Duodenal mucosa (tissue), 2 donors: ENCODE measurements at regions not wholly inside any gene's neighbourhood (a gene's known extent, or its start where the extent isn't known, plus 50 kb on each side); places are given as distances from the start of the nearest gene placed in this dataset.
"Not testable (repeated sequence)": the region's sequence is repeated elsewhere in the genome, so short reads cannot be mapped to it uniquely, and the experiment has no call there.

ENCODE experiments used
- H3K27ac ChIP-seq: one replicate; pipeline ENCODE4 v1.7.0; 2013; ENCODE audit warnings: low read depth, low read length
- H3K27me3 ChIP-seq, 2 donors: one replicate each; pipeline ENCODE4 v1.7.0; 2013; ENCODE audit warnings: low read length in 2 of 2, control low read depth in 1 of 2; ENCODE audit not compliant: insufficient read depth in 2 of 2, control insufficient read depth in 1 of 2
- H3K36me3 ChIP-seq, 2 donors: one replicate each; pipeline ENCODE4 v1.7.0; 2013; ENCODE audit warnings: low read length in 2 of 2, control low read depth in 1 of 2; ENCODE audit not compliant: insufficient read depth in 2 of 2, control insufficient read depth in 1 of 2
- H3K4me1 ChIP-seq, 2 donors: one replicate each; pipeline ENCODE4 v1.7.0; 2013; ENCODE audit warnings: low read length in 2 of 2, control low read depth in 1 of 2; ENCODE audit not compliant: insufficient read depth in 2 of 2, control insufficient read depth in 1 of 2
- H3K4me3 ChIP-seq, 2 donors: one replicate each; pipeline ENCODE4 v1.7.0; 2013; ENCODE audit warnings: low read length in 2 of 2, low read depth in 1 of 2
- H3K9ac ChIP-seq, 2 donors: one replicate each; pipeline ENCODE4 v1.7.0; 2013; ENCODE audit warnings: low read length in 2 of 2, low read depth in 1 of 2
- H3K9me3 ChIP-seq, 2 donors: one replicate each; pipeline ENCODE4 v1.7.0; 2013; ENCODE audit warnings: low read length in 2 of 2, control low read depth in 1 of 2; ENCODE audit not compliant: control insufficient read depth in 1 of 2

- H3K27me3 ChIP-seq: peaks cover 0 to 6% of the 10 kb centered on the region in 2 donors
- no peak overlapping the region for H3K4me3 ChIP-seq
Observed at GRCh38 chr20:46785958-46786357, 76.5 kb downstream of the SLC2A10 start.

GRCh38 chr20:46786566-46786965, 77.1 kb downstream of the SLC2A10 start:
- H3K36me3 ChIP-seq: no peaks in the 10 kb centered on the region
- H3K27me3 ChIP-seq: peaks cover 0 to 6% of the 10 kb centered on the region in 2 donors
- no peak overlapping the region for H3K27ac ChIP-seq
- H3K9ac ChIP-seq: no peak overlapping the region
- no peaks in the 10 kb centered on the region for H3K4me1 ChIP-seq
- H3K9me3 ChIP-seq: no peaks in the 10 kb centered on the region
- H3K4me3 ChIP-seq: no peak overlapping the region

More at GRCh38 chr20:46785958-46786357, 76.5 kb downstream of the SLC2A10 start:
- H3K9ac ChIP-seq: no peak overlapping the region
- no peaks in the 10 kb centered on the region for H3K9me3 ChIP-seq
- no peak overlapping the region for H3K27ac ChIP-seq
- H3K4me1 ChIP-seq: no peaks in the 10 kb centered on the region
- no peaks in the 10 kb centered on the region for H3K36me3 ChIP-seq

GRCh38 chr20:46787991-46788762, 78.7 kb downstream of the SLC2A10 start:
- Histone ChIP-seq H3K9me3 (no peaks in the 10 kb centered on the region), H3K27me3 (peaks cover 0 to 6% of the 10 kb centered on the region in 2 donors), H3K4me1 (no peaks in the 10 kb centered on the region)

GRCh38 chr20:46788763-46789091, 79.3 kb downstream of the SLC2A10 start:
- H3K9me3 ChIP-seq, H3K4me3 ChIP-seq, H3K4me1 ChIP-seq, H3K27ac ChIP-seq, H3K9ac ChIP-seq, H3K27me3 ChIP-seq, H3K36me3 ChIP-seq: not testable (repeated sequence)

More at GRCh38 chr20:46787991-46788762, 78.7 kb downstream of the SLC2A10 start:
- H3K36me3 ChIP-seq: no peaks in the 10 kb centered on the region
- no peak overlapping the region for H3K4me3 ChIP-seq
- no peak overlapping the region for H3K9ac ChIP-seq
- no peak overlapping the region for H3K27ac ChIP-seq

- Histone ChIP-seq H3K27me3 (peaks cover 6% of the 10 kb centered on the region in 2 donors), H3K9me3 (no peaks in the 10 kb centered on the region), H3K4me1 (no peaks in the 10 kb centered on the region), H3K9ac (no peak overlapping the region), H3K27ac (no peak overlapping the region), H3K36me3 (no peaks in the 10 kb centered on the region), H3K4me3 (no peak overlapping the region)
Observed at GRCh38 chr20:46789339-46790028, 80.0 kb downstream of the SLC2A10 start.

- H3K36me3 ChIP-seq: no peaks in the 10 kb centered on the region
- peaks cover 2 to 6% of the 10 kb centered on the region in 2 donors for H3K27me3 ChIP-seq
- H3K4me1 ChIP-seq: no peaks in the 10 kb centered on the region
- no peak overlapping the region for H3K27ac ChIP-seq
- H3K9me3 ChIP-seq: no peaks in the 10 kb centered on the region
- H3K9ac ChIP-seq: no peak overlapping the region
- no peak overlapping the region for H3K4me3 ChIP-seq
Observed at GRCh38 chr20:46791722-46792416, 82.4 kb downstream of the SLC2A10 start.

GRCh38 chr20:46797206-46797605, 87.8 kb downstream of the SLC2A10 start:
- Histone ChIP-seq H3K9ac (no peak overlapping the region), H3K36me3 (no peaks in the 10 kb centered on the region), H3K9me3 (no peaks in the 10 kb centered on the region), H3K4me3 (no peak overlapping the region), H3K27me3 (peaks cover 7 to 13% of the 10 kb centered on the region in 2 donors), H3K4me1 (no peaks in the 10 kb centered on the region), H3K27ac (no peak overlapping the region)

GRCh38 chr20:46798430-46798829, 89.0 kb downstream of the SLC2A10 start:
- Histone ChIP-seq H3K4me3 (no peak overlapping the region), H3K27me3 (peaks cover 7 to 17% of the 10 kb centered on the region in 2 donors), H3K4me1 (no peaks in the 10 kb centered on the region), H3K9ac (no peak overlapping the region), H3K36me3 (no peaks in the 10 kb centered on the region), H3K27ac (no peak overlapping the region), H3K9me3 (no peaks in the 10 kb centered on the region)

GRCh38 chr20:46799781-46800408, 90.4 kb downstream of the SLC2A10 start:
- Histone ChIP-seq H3K9ac (no peak overlapping the region), H3K27ac (no peak overlapping the region), H3K36me3 (no peaks in the 10 kb centered on the region), H3K4me1 (no peaks in the 10 kb centered on the region), H3K27me3 (peaks cover 5 to 11% of the 10 kb centered on the region in 2 donors), H3K4me3 (no peak overlapping the region), H3K9me3 (no peaks in the 10 kb centered on the region)

- H3K9ac ChIP-seq: no peak overlapping the region
- H3K4me3 ChIP-seq: no peak overlapping the region
- H3K9me3 ChIP-seq: no peaks in the 10 kb centered on the region
- no peak overlapping the region for H3K27ac ChIP-seq
- no peaks in the 10 kb centered on the region for H3K36me3 ChIP-seq
- peaks cover 5 to 11% of the 10 kb centered on the region in 2 donors for H3K27me3 ChIP-seq
- no peaks in the 10 kb centered on the region for H3K4me1 ChIP-seq
Observed at GRCh38 chr20:46800409-46800804, 91.0 kb downstream of the SLC2A10 start.
